Glomerular endothelial cell (primary cell): ENCODE measurements at regions not wholly inside any gene's neighbourhood (a gene's known extent, or its start where the extent isn't known, plus 50 kb on each side); places are given as distances from the start of the nearest gene placed in this dataset.

ENCODE experiments used
- DNase-seq: peaks from one replicate; pipeline ENCODE4 v3.0.0-alpha.2; 2011; ENCODE audit warnings: low read depth, low spot score; ENCODE audit errors: extremely low read depth

GRCh38 chr16:48105976-48106375 lies 49.8 kb downstream of the ABCC12 start:
- no peak for DNase-seq

- no peak for DNase-seq
Measured at GRCh38 chr16:48105456-48105855, 50.3 kb downstream of the ABCC12 start.

- DNase-seq: no peak
Measured at GRCh38 chr16:48103591-48103990, 52.2 kb downstream of the ABCC12 start.

DNA sequence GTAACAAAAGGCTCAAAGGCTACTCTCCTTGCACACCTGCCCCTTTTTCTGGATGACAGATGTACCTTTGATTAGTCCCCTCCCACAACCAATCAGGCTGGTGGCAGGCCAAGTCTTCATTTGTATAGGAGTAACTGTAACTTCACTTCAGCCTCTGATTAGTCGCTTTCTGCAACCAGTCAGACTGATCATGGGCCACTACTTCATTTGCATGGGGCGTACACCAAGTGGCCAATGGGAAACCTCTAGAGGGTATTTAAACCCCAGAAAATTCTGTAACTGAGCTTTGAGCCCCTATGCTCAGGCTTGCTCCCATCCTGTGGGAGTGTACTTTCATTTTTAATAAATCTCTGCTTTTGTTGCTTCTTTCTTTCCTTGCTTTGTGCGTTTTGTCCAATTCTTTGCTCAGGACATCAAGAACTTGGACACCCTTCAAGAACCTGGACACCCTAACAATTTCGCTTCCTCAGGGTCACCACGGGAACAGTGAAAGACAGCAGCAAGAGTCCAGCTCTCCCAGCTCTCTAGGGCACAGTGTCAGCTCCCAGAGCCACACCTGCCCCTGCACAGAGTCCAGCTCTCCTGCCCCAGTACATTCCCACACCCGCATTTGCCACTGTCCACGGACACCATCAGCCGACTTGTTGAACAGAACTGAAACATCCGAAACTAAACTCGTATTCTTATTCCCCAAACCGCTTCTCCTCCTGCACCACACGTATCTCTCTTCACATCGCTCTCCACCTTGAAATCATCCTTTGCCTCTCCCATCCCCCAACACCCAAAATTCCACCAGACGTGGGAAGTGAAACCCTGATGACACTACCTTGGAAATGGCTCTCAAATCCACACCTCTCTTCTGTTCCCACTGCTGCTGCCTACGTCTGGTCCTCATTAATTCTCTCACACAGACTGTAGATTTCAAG lies 53.4 kb downstream of the ABCC12 start:
- no peak for DNase-seq

- DNase-seq: no peak
Measured at GRCh38 chr16:48101069-48101674, 54.6 kb downstream of the ABCC12 start.

DNA sequence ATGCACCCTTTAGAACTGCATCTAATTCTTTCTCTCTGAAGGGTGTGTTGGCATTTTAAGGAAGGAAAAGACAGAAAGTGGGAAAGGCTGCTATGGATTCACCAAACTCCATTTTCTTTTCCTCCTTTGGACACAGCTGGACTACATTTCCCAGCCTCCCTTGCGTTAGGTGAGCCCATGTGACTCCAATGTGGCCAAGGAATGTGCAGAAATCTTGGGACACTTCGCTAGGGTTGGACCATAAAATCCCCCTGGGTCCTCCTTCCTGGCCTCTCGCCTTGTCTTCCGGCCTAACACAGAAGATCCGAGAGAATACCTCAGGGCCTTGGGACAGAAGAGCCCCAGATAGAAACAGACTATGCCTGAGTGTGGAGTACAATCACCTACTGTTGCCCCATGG lies 56.3 kb downstream of the ABCC12 start:
- DNase-seq: no peak

GRCh38 chr16:48098472-48098871 lies 57.3 kb downstream of the ABCC12 start:
- DNase-seq: no peak

GRCh38 chr16:48091117-48091516 lies 64.7 kb downstream of the ABCC12 start:
- DNase-seq: no peak

DNA sequence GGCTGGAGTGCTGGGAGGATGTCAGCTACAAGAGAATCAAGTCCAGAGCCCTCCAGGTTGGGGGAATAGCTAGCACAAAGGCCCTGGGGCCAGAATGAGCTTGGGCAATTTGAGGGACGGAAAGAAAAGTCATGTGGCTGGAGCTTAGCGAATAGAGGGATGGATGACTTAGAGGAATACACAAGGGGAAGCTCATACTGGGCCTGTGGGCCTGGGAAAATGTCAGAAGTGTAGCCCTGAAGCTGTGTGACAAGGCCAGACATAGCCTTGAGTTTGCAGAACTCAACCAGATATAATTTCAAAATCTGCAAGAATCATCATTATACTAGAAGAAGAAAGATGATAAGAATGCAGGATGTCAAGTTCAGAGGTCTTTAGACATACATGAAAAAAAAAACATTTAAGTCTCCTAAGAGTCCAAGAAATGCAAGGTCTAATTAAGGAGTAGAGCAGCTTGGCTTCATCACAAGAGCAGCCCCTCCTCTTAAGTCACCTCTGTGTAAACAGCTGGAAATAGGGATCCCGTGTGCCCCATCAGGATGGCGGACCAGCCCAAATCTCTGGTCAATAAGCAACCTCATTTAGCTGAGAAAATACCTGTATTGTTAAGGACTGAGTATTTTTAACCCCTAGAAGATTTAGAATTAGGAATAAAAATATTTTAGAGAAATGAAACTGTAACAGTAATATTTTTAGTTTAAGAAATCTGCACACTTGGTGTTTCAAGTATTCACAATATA lies 66.6 kb downstream of the ABCC12 start:
- no peak for DNase-seq

- no peak for DNase-seq
Measured at GRCh38 chr16:48087639-48088038, 68.2 kb downstream of the ABCC12 start.

DNA sequence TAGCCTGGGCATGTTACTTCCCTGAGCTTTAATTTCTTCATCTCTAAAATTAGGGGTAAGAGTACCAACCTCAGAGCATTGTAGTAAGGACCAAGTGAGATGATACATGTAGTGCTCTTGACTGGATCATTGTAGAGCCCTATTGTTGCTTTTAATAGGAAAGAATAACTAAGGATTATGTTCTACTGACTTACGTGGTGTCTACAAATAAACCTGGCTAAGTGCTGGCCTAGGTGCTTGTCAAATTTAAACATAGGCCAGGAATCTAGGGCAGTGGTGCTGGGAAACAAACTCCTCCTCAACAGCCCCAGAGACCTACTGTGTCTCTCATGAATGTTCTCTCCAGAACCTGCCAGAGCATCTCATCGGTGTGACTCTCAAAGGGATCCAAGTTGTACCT lies 69.4 kb downstream of the ABCC12 start:
- no peak for DNase-seq

DNA sequence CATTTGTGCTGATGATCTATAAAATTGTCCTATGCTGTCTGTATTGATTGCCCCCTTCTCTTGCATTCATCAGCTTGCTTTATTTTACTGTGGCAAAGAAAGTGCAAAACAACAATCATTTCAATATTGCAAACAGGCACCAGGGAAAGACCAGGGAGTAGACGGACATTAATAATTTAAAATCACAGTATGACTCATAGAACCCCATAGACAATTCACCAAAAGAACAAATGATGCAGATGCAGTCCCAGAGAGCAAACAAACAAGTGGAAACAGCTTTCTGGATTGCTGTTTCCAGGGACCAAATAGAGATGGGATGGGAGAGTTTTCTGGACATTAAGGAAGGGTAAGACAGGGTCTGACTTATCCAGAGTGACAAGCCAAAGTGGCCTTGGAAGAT lies 70.1 kb downstream of the ABCC12 start:
- DNase-seq: no peak

GRCh38 chr16:48084826-48085225 lies 71.0 kb downstream of the ABCC12 start:
- DNase-seq: no peak

GRCh38 chr16:48082516-48082915 lies 73.3 kb downstream of the ABCC12 start:
- DNase-seq: no peak

- no peak for DNase-seq
Measured at GRCh38 chr16:48081656-48082055, 74.1 kb downstream of the ABCC12 start.

- no peak for DNase-seq
Measured at GRCh38 chr16:48076455-48077012, 79.3 kb downstream of the ABCC12 start.

GRCh38 chr16:48075398-48075797 lies 80.4 kb downstream of the ABCC12 start:
- DNase-seq: no peak

- no peak for DNase-seq
Measured at GRCh38 chr16:48067388-48067787, 88.4 kb downstream of the ABCC12 start.

DNA sequence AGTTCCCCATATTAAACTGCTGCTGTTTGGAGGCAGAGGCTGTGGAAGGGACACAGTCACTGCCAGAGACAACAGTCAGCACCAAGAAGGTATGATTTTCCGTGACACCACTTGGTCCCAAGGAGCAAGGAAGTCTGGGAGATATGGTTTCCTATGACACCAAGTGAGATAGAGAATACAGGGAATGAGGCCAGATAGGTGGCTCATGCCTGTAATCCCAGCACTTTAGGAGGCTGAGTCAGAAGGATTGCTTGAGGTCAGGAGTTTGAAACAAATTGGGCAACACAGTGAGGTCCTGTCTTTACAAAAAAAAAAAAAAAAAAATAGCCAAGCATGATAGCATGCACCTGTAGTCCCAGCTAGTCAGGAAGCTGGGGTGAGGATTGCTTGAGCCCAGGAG lies 90.8 kb downstream of the ABCC12 start:
- no peak for DNase-seq

- no peak for DNase-seq
Measured at GRCh38 chr16:48062681-48063080, 93.1 kb downstream of the ABCC12 start.

DNA sequence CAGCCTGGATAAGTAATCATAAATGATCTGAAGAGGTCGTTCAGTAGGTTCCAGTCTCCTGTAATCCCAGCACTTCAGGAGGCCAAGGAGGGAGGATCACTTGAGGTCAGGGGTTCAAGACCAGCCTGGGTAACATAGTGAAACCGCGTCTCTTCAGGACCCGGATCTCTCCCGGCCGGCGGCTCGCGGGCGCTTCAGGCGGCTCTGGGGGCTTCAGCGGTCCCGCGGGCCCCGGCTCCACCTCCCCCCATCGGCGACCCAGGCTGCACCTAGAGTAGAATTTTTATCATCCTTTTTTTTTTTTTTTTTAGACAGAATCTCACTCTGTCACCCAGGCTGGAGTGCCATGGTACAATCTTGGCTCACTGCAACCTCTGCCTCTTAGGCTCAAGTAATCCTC lies 95.9 kb downstream of the ABCC12 start:
- no peak for DNase-seq
